HG02623 (cell line): ENCODE measurements at regions not wholly inside any gene's neighbourhood (a gene's known extent, or its start where the extent isn't known, plus 50 kb on each side); places are given as distances from the start of the nearest gene placed in this dataset.

ENCODE experiments used
- ATAC-seq: cut with Tn5 transposase; IDR thresholded peaks from one replicate; pipeline ENCODE4 v1.9.1; 2021; ENCODE audit warnings: moderate library complexity; ENCODE audit not compliant: unreplicated experiment

- ATAC-seq, result no peak
Measured at GRCh38 chr3:5523125-5523524, 335.6 kb downstream of the EDEM1 start.

GRCh38 chr3:5531039-5531438 lies 343.5 kb downstream of the EDEM1 start:
- no peak for ATAC-seq

- ATAC-seq, result no peak
Measured at GRCh38 chr3:5531741-5532290, 344.3 kb downstream of the EDEM1 start.

GRCh38 chr3:5540532-5540931 lies 353.0 kb downstream of the EDEM1 start:
- ATAC-seq, result no peak

GRCh38 chr3:5542472-5542871 lies 355.0 kb downstream of the EDEM1 start:
- ATAC-seq, result no peak

GRCh38 chr3:5543047-5543446 lies 355.5 kb downstream of the EDEM1 start:
- ATAC-seq, result no peak

- no peak for ATAC-seq
Measured at GRCh38 chr3:5545719-5546118, 358.2 kb downstream of the EDEM1 start.

- ATAC-seq, result no peak
Measured at GRCh38 chr3:5553203-5553602, 365.7 kb downstream of the EDEM1 start.

GRCh38 chr3:5554245-5554747 lies 366.8 kb downstream of the EDEM1 start:
- no peak for ATAC-seq

GRCh38 chr3:5560199-5560598 lies 372.7 kb downstream of the EDEM1 start:
- no peak for ATAC-seq

- ATAC-seq, result no peak
Measured at GRCh38 chr3:5563537-5564277, 376.2 kb downstream of the EDEM1 start.

GRCh38 chr3:5564278-5564666 lies 376.8 kb downstream of the EDEM1 start:
- no peak for ATAC-seq

GRCh38 chr3:5565026-5565425 lies 377.5 kb downstream of the EDEM1 start:
- no peak for ATAC-seq

GRCh38 chr3:5567113-5567512 lies 379.6 kb downstream of the EDEM1 start:
- no peak for ATAC-seq

GRCh38 chr3:5568451-5568850 lies 380.9 kb downstream of the EDEM1 start:
- no peak for ATAC-seq

GRCh38 chr3:5569152-5569551 lies 381.6 kb downstream of the EDEM1 start:
- ATAC-seq, result no peak

GRCh38 chr3:5572168-5572567 lies 384.7 kb downstream of the EDEM1 start:
- no peak for ATAC-seq

- no peak for ATAC-seq
Measured at GRCh38 chr3:5576277-5577011, 388.9 kb downstream of the EDEM1 start.

- no peak for ATAC-seq
Measured at GRCh38 chr3:5579139-5579602, 391.7 kb downstream of the EDEM1 start.

- ATAC-seq, result no peak
Measured at GRCh38 chr3:5579946-5580345, 392.4 kb downstream of the EDEM1 start.

GRCh38 chr3:5580826-5581225 lies 393.3 kb downstream of the EDEM1 start:
- ATAC-seq, result no peak

GRCh38 chr3:5581743-5582142 lies 394.2 kb downstream of the EDEM1 start:
- ATAC-seq, result no peak
